Smooth muscle cell (in vitro differentiated cells): ENCODE measurements at regions not wholly inside any gene's neighbourhood (a gene's known extent, or its start where the extent isn't known, plus 50 kb on each side); places are given as distances from the start of the nearest gene placed in this dataset.
A peak's percentile ranks its signal among the peaks of the same experiment; 100 is the strongest.

ENCODE experiments used
- DNase-seq: peaks from one replicate; lab custom pipeline; 2025; ENCODE audit not compliant: unreplicated experiment; lab: John Stamatoyannopoulos, UW
- H2AFZ ChIP-seq: fragments of 200-600 bp; sonication (generic); 2 replicates; pipeline ENCODE4 v1.6.0; 2016; ENCODE audit warnings: antibody characterized with exemption, low read depth, mild to moderate bottlenecking
- H3F3A ChIP-seq: fragments of 200-600 bp; sonication (generic); 2 replicates; pipeline ENCODE4 v1.6.0; 2017; ENCODE audit warnings: antibody characterized with exemption, low read depth
- H3K27ac ChIP-seq: fragments of 200-600 bp; sonication (generic); 2 replicates; pipeline ENCODE4 v1.5.1; 2016; ENCODE audit warnings: low read depth, mild to moderate bottlenecking
- H3K27me3 ChIP-seq: fragments of 200-600 bp; sonication (generic); 2 replicates; pipeline ENCODE4 v1.6.1; 2016; ENCODE audit warnings: low read depth, mild to moderate bottlenecking
- H3K36me3 ChIP-seq: fragments of 200-600 bp; sonication (generic); 2 replicates; pipeline ENCODE4 v1.5.1; 2016; ENCODE audit warnings: low read depth
- H3K4me1 ChIP-seq: fragments of 200-600 bp; sonication (generic); 2 replicates; pipeline ENCODE4 v1.5.1; 2016; ENCODE audit warnings: low read depth
- H3K4me2 ChIP-seq: fragments of 200-600 bp; sonication (generic); 2 replicates; pipeline ENCODE4 v1.6.0; 2016; ENCODE audit warnings: mild to moderate bottlenecking
- H3K4me3 ChIP-seq: fragments of 200-600 bp; sonication (generic); 2 replicates; pipeline ENCODE4 v1.5.1; 2016; ENCODE audit warnings: mild to moderate bottlenecking
- H3K79me2 ChIP-seq: fragments of 200-600 bp; sonication (generic); 2 replicates; pipeline ENCODE4 v1.6.0; 2016; ENCODE audit warnings: low read depth, mild to moderate bottlenecking
- H3K9ac ChIP-seq: fragments of 200-600 bp; sonication (generic); 2 replicates; pipeline ENCODE4 v1.6.0; 2016; ENCODE audit warnings: low read depth
- H3K9me3 ChIP-seq: fragments of 200-600 bp; sonication (generic); replicated peaks from 2 replicates; pipeline ENCODE4 v1.5.1; 2016; ENCODE audit warnings: low read depth
- H4K20me1 ChIP-seq: fragments of 200-600 bp; sonication (generic); 2 replicates; pipeline ENCODE4 v1.6.0; 2016; ENCODE audit warnings: low read depth
- CTCF ChIP-seq: fragments of 200-600 bp; sonication (generic); IDR thresholded peaks from 2 replicates; pipeline ENCODE4 v1.5.1; 2017; ENCODE audit warnings: borderline replicate concordance, mild to moderate bottlenecking, antibody characterized with exemption; ENCODE audit not compliant: insufficient read depth, poor library complexity, severe bottlenecking
- WGBS: methylation state at CpG from one replicate; pipeline ENCODE4 v1.1.7; 2016; ENCODE audit warnings: low lambda C conversion rate; 5-methylcytosine and 5-hydroxymethylcytosine counted together

DNA sequence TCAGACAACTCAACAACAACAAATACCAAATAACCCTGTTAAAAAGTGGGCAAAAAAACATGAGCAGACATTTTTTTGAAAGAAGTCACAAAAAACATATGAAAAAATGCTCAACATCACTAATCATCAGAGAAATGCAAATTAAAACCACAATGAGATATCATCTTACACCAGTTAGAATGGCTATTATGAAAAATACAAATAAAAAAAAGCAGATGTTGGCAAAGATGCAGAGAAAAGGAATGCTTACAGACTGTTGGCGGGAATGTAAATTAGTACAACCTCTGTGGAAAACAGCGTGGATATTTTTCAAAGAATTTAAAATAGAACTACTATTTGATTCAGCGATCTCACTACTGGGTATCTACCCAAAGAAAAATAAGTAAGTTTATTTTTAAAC, 114.0 kb downstream of the SLC38A4 start:
- WGBS = 85% methylated on average over 3 of the region's 3 CpGs
- Histone ChIP-seq H3K36me3 (no peaks in the 10 kb centered on the region), H3K4me3 (no peak overlapping the region), H3K79me2 (no peaks in the 10 kb centered on the region), H3K9me3 (no peaks in the 10 kb centered on the region), H3K27ac (no peak overlapping the region), H2AFZ (no peak overlapping the region), H3K4me2 (no peak overlapping the region), H3K27me3 (no peaks in the 10 kb centered on the region), H3K4me1 (no peaks in the 10 kb centered on the region), H3K9ac (no peak overlapping the region), H4K20me1 (no peaks in the 10 kb centered on the region), H3F3A (no peaks in the 10 kb centered on the region)
- DNase-seq = no peak
- no peak for TF ChIP-seq CTCF

GRCh38 chr12:46710125-46710743, 115.6 kb downstream of the SLC38A4 start:
- no peak overlapping the region for H3K4me3 ChIP-seq

DNA sequence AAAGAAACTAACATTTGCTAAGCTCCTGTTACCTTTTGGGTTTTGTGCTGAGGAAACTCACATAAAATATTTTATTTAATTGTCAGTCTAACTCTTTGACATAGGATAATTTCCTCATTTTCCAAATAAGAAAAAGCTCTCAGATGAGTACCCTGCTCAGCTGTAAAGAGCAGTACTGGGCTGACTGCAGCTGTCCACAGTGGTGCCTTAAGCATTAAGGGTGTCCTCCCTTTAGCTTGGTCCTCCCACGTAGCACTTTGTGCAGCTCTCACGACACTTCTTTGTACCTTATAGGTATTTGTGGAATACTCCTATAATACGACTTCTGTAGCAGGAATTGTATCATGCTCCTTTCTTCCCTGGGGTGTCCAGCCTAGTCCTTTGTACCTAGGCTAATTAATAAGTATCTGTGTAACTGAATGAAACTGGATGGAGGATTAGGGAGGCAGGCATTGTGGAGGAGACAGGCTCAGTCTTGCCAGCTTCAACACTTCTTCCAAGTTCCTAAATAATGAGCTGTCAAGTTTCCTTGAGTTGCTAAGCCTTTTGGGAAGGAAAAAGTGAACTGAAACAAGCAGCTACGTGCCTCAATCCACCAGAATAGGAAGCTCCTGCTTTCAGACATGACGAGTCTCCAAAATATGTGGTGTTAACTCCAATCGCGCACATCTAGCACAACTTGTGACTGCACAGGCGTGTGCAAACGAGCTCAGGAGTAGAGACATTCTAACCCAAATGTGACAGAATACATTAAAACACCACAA, 123.0 kb downstream of the SLC38A4 start:
- H3K4me1 ChIP-seq = peaks cover 16% of the 10 kb centered on the region
- H2AFZ ChIP-seq = peak overlapping the region; percentile 6
- TF ChIP-seq CTCF = no peak
- H3K9ac ChIP-seq = no peak overlapping the region
- H3K4me2 ChIP-seq = peak overlapping the region; percentile 74
- no peaks in the 10 kb centered on the region for H3K79me2 ChIP-seq
- H3F3A ChIP-seq = peaks cover 14% of the 10 kb centered on the region
- WGBS = 27% methylated on average over 9 of the region's 9 CpGs
- no peak for DNase-seq
- H3K27ac ChIP-seq = peak overlapping the region; percentile 79
- no peaks in the 10 kb centered on the region for H3K9me3 ChIP-seq
- peaks cover 3% of the 10 kb centered on the region for H3K36me3 ChIP-seq
- H3K4me3 ChIP-seq = no peak overlapping the region
- H3K27me3 ChIP-seq = no peaks in the 10 kb centered on the region
- H4K20me1 ChIP-seq = no peaks in the 10 kb centered on the region

More at GRCh38 chr12:46710125-46710743, 115.6 kb downstream of the SLC38A4 start:
- Histone ChIP-seq H2AFZ (no peak overlapping the region), H3F3A (no peaks in the 10 kb centered on the region), H3K4me1 (no peaks in the 10 kb centered on the region), H3K4me2 (no peak overlapping the region), H3K36me3 (no peaks in the 10 kb centered on the region), H3K27me3 (no peaks in the 10 kb centered on the region), H3K9me3 (no peaks in the 10 kb centered on the region), H3K9ac (no peak overlapping the region), H3K27ac (no peak overlapping the region), H4K20me1 (no peaks in the 10 kb centered on the region), H3K79me2 (no peaks in the 10 kb centered on the region)
- no peak for DNase-seq
- 93% methylated on average over 9 of the region's 9 CpGs for WGBS
- no peak for TF ChIP-seq CTCF

DNA sequence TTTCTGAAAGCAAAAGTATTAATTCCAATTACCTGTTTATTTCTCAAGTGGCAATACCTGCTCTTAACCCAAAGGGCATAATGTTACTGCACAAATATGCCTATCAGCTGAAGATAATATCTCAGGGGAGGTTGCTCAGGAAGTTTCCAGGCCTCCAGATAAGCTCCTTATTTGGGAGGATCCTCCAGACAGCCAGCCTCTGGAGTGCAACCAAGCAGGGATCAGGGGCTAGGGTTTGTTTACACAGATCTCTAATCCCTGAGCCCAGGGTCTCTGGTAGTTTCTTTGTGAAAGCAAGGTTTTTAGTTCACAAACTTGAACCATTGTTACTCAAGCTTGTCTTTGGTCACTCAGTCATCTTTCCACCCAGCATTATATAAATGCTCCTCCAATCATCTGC, 124.4 kb downstream of the SLC38A4 start:
- H3K4me1 ChIP-seq = peaks cover 16% of the 10 kb centered on the region
- peak overlapping the region; percentile 74 for H3K4me2 ChIP-seq
- H3K9me3 ChIP-seq = no peaks in the 10 kb centered on the region
- TF ChIP-seq CTCF = no peak
- DNase-seq = no peak
- no peaks in the 10 kb centered on the region for H4K20me1 ChIP-seq
- peak overlapping the region; percentile 79 for H3K27ac ChIP-seq
- H3K4me3 ChIP-seq = no peak overlapping the region
- H3K79me2 ChIP-seq = no peaks in the 10 kb centered on the region
- peaks cover 14% of the 10 kb centered on the region for H3F3A ChIP-seq
- peaks cover 3% of the 10 kb centered on the region for H3K36me3 ChIP-seq
- H2AFZ ChIP-seq = peak overlapping the region; percentile 49
- no peaks in the 10 kb centered on the region for H3K27me3 ChIP-seq
- no peak overlapping the region for H3K9ac ChIP-seq
